GM12892 (cell line): ENCODE measurements at regions not wholly inside any gene's neighbourhood (a gene's known extent, or its start where the extent isn't known, plus 50 kb on each side); places are given as distances from the start of the nearest gene placed in this dataset.
A peak's percentile ranks its signal among the peaks of the same experiment; 100 is the strongest.

Experiments
- POLR2A ChIP-seq: IDR thresholded peaks from 2 replicates; pipeline ENCODE4 v1.6.1; 2011; ENCODE audit warnings: low read depth, low read length, control low read depth
- POLR2AphosphoS5 ChIP-seq: IDR thresholded peaks from 2 replicates; pipeline ENCODE4 v1.6.1; 2011; ENCODE audit warnings: low read depth, low read length, control low read depth
- TAF1 ChIP-seq: IDR thresholded peaks from 2 replicates; pipeline ENCODE4 v1.6.1; 2011; ENCODE audit warnings: low read depth, mild to moderate bottlenecking, control low read depth, low read length, borderline replicate concordance

DNA sequence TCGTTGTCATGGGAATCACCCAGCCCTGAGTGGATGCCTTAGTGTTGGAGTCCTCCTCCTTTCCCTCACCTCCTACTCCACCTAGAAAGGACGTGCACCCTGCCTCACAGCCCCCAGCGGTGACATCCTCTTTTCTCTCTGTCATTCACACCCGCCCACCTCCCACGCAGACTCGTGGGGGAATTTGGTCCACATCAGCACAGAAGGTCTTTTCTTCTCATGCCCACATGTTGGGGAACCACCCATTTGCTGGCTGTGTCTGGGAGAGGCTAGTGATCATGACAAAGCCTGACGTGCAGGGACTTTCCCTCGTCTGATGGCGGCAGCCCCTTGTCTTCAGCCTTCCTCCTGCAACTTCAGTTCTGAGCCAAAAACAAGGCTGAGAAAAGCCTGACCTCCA lies 96.0 kb upstream of the CNKSR3 start:
- TF ChIP-seq POLR2AphosphoS5 (0 out of 2 replicates have a peak, but pooled peaks have one; percentile 56), TAF1 (peak; percentile 31; the same call in 1 of the 2 replicates), POLR2A (peak; percentile 59; the same call in 1 of the 2 replicates)
